OCI-LY7 (cell line): ENCODE measurements at regions not wholly inside any gene's neighbourhood (a gene's known extent, or its start where the extent isn't known, plus 50 kb on each side); places are given as distances from the start of the nearest gene placed in this dataset.

Experiments
- BruUV-seq: library from RNA; stranded (reverse); fragments of 400-500 nt; replicated peaks from 2 replicates; lab custom pipeline; 2021; lab: Mats Ljungman, UMichigan
- CTCF ChIA-PET: fragments of 300-600 bp; sonication (Branson Sonifier 250); formaldehyde crosslinking; loops from one replicate; lab custom pipeline; 2022; ENCODE audit warnings: antibody characterized with exemption; ENCODE audit not compliant: unreplicated experiment; lab: Charles Lee
- POLR2A ChIA-PET: fragments of 300-600 bp; sonication (Branson Sonifier 250); formaldehyde crosslinking; loops from one replicate; lab custom pipeline; 2022; ENCODE audit warnings: antibody characterized with exemption; lab: Charles Lee
- DNase-seq: peaks from one replicate; pipeline ENCODE4 v3.0.0-alpha.2; 2015; ENCODE audit warnings: low spot score
- H2AFZ ChIP-seq: fragments of 200-600 bp; sonication (generic), shearing (Covaris generic); 2 replicates; pipeline ENCODE4 v1.6.1; 2014; ENCODE audit warnings: mild to moderate bottlenecking, antibody characterized with exemption, low read length, moderate library complexity
- H3K27ac ChIP-seq: fragments of 200-600 bp; sonication (generic); 2 replicates; pipeline ENCODE4 v1.5.1; 2014; ENCODE audit warnings: mixed run types, low read depth, mild to moderate bottlenecking, moderate library complexity, low read length, inconsistent platforms; ENCODE audit not compliant: poor library complexity, severe bottlenecking
- H3K36me3 ChIP-seq: fragments of 200-600 bp; sonication (generic); 2 replicates; pipeline ENCODE4 v1.6.1; 2014; ENCODE audit warnings: mild to moderate bottlenecking, antibody characterized with exemption, low read length, moderate library complexity, mixed read lengths; ENCODE audit not compliant: insufficient read depth
- H3K4me1 ChIP-seq: fragments of 200-600 bp; sonication (generic); 2 replicates; pipeline ENCODE4 v1.5.1; 2014; ENCODE audit warnings: mild to moderate bottlenecking, low read length; ENCODE audit not compliant: insufficient read depth, poor library complexity, severe bottlenecking
- H3K4me2 ChIP-seq: fragments of 200-600 bp; sonication (generic); 2 replicates; pipeline ENCODE4 v1.6.1; 2014; ENCODE audit warnings: mild to moderate bottlenecking, low read length
- H3K4me3 ChIP-seq: fragments of 200-600 bp; sonication (generic); 2 replicates; pipeline ENCODE4 v1.5.1; 2014; ENCODE audit warnings: mild to moderate bottlenecking, low read depth, low read length; ENCODE audit not compliant: poor library complexity, severe bottlenecking
- H3K79me2 ChIP-seq: fragments of 200-600 bp; sonication (generic); 2 replicates; pipeline ENCODE4 v1.6.1; 2016; ENCODE audit warnings: low read depth, mild to moderate bottlenecking, low read length, moderate library complexity, mixed read lengths; ENCODE audit not compliant: insufficient read depth
- H3K9me2 ChIP-seq: fragments of 200-600 bp; sonication (generic); 2 replicates; pipeline ENCODE4 v1.6.1; 2016; ENCODE audit warnings: mild to moderate bottlenecking, low read length, mixed read lengths; ENCODE audit not compliant: insufficient read depth
- H3K9me3 ChIP-seq: fragments of 200-600 bp; sonication (generic); 2 replicates; pipeline ENCODE4 v1.6.1; 2014; ENCODE audit warnings: mild to moderate bottlenecking, mixed run types, low read length, mixed read lengths
- H4K20me1 ChIP-seq: fragments of 200-600 bp; sonication (generic); 2 replicates; pipeline ENCODE4 v1.6.1; 2014; ENCODE audit warnings: mild to moderate bottlenecking, antibody characterized with exemption, low read length, moderate library complexity, mixed read lengths; ENCODE audit not compliant: insufficient read depth
- EZH2phosphoT487 ChIP-seq: fragments of 200-600 bp; sonication (generic); IDR thresholded peaks from 2 replicates; pipeline ENCODE4 v1.6.1; 2018; ENCODE audit warnings: low read depth, borderline replicate concordance, mild to moderate bottlenecking, mixed run types, antibody characterized with exemption, low read length, moderate library complexity, mixed read lengths
- intact Hi-C: fragments of 100-400 bp; cut with micrococcal nuclease; formaldehyde crosslinking; loops from one replicate; pipeline ENCODE4 v1.10.0; 2022; ENCODE audit not compliant: unreplicated experiment
- TF ChIP-seq, protein P1 (sequence below): fragments of 200-600 bp; sonication (generic); conservative IDR thresholded peaks from 2 replicates; pipeline ENCODE4 v1.5.1; 2014; ENCODE audit warnings: mild to moderate bottlenecking, antibody characterized with exemption, low read length, moderate library complexity, mixed read lengths

DNA sequence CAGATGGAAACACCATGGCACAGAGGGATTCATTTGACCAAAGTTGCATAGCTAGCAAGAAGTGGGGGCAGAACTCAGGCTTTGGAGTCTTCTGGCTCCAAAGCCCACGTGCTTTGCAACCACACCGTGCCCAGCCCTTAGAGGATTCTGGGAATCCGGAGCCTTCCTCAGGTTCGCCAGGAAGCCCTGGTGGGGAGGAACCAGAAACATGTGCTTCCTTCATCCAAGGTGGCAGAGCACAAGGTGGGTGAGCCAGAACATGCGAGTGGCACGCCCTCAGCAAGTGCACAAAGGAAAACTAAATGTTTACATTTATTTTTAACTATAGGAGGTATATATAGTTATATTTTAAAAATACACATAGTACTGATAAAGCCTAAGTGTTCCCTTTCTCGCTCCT is 151.9 kb upstream of the NECTIN1 start:
- no peaks in the 10 kb centered on the region for H3K9me2 ChIP-seq
- no peaks in the 10 kb centered on the region for H3K4me1 ChIP-seq
- TF ChIP-seq, protein P1, sequence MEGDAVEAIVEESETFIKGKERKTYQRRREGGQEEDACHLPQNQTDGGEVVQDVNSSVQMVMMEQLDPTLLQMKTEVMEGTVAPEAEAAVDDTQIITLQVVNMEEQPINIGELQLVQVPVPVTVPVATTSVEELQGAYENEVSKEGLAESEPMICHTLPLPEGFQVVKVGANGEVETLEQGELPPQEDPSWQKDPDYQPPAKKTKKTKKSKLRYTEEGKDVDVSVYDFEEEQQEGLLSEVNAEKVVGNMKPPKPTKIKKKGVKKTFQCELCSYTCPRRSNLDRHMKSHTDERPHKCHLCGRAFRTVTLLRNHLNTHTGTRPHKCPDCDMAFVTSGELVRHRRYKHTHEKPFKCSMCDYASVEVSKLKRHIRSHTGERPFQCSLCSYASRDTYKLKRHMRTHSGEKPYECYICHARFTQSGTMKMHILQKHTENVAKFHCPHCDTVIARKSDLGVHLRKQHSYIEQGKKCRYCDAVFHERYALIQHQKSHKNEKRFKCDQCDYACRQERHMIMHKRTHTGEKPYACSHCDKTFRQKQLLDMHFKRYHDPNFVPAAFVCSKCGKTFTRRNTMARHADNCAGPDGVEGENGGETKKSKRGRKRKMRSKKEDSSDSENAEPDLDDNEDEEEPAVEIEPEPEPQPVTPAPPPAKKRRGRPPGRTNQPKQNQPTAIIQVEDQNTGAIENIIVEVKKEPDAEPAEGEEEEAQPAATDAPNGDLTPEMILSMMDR, result no peak
- TF ChIP-seq EZH2phosphoT487, result no peak
- intact Hi-C loops, result no loop called here
- H3K36me3 ChIP-seq, result no peaks in the 10 kb centered on the region
- DNase-seq, result no peak
- ChIA-PET CTCF (no interaction called here), POLR2A (no interaction called here)
- no peaks in the 10 kb centered on the region for H3K79me2 ChIP-seq
- no TSS peak for BruUV-seq
- H3K4me2 ChIP-seq, result no peak overlapping the region
- H3K4me3 ChIP-seq, result no peak overlapping the region
- no peak overlapping the region for H2AFZ ChIP-seq
- no peaks in the 10 kb centered on the region for H4K20me1 ChIP-seq
- no peak overlapping the region for H3K27ac ChIP-seq
- no peaks in the 10 kb centered on the region for H3K9me3 ChIP-seq

DNA sequence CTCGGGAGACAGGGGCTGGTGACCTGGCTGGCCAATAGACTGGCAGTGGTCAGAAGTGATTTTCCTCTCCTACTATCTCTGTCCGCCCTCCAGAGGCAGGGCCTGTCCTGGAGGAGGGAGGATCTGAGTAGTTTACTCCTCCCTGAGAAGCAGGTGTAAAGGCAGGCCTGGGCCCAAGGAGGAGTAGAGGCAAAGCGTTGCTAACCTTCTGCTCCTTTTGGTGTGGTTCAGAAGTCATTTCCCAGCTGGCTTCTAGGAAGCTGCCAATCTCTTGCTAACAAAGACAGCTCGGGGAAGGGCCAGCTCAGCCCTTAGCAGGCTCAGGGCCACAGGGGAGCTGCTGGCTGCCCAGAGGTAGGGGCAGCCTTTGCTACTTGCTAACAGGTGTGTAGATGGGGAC is 151.1 kb upstream of the NECTIN1 start:
- Histone ChIP-seq H3K36me3 (no peaks in the 10 kb centered on the region), H3K27ac (no peak overlapping the region), H3K4me3 (no peak overlapping the region), H3K79me2 (no peaks in the 10 kb centered on the region), H3K4me1 (no peaks in the 10 kb centered on the region), H3K9me2 (no peaks in the 10 kb centered on the region), H3K4me2 (no peak overlapping the region), H3K9me3 (no peaks in the 10 kb centered on the region), H2AFZ (no peak overlapping the region), H4K20me1 (no peaks in the 10 kb centered on the region)
- no peak for DNase-seq
- BruUV-seq, result no TSS peak
- POLR2A ChIA-PET, result no interaction called here
- CTCF ChIA-PET, result no interaction called here
- TF ChIP-seq, protein P1, result no peak
- no peak for TF ChIP-seq EZH2phosphoT487
- intact Hi-C loops, result no loop called here

DNA sequence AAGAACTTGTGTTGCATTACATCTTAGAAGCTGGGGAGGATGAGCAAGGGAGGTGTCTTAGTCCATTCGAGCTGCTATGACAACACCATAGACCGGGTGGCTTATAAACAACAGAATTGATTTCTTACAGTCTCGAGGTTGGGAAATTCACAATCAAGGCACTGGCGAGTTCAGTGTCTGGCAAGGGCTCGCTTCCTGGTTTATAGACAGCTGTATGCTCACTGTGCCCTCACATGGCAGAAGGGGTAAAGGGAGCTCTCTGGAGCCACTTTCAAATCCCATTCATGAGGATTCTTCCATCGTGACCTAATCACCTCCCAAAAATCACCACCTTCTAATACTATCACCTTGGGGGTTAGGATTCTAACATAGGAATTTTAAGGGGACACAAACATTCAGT is 150.0 kb upstream of the NECTIN1 start:
- ChIA-PET CTCF (interaction anchor here (0.5 kb wide), 1 partner anchor 9 kb away, joined by 3 read pairs; no protein-coding TSS in a partner anchor), POLR2A (no interaction called here)
- intact Hi-C loops, result no loop called here
- Histone ChIP-seq H3K36me3 (no peaks in the 10 kb centered on the region), H3K9me2 (no peaks in the 10 kb centered on the region), H3K79me2 (no peaks in the 10 kb centered on the region), H4K20me1 (no peaks in the 10 kb centered on the region), H3K4me1 (no peaks in the 10 kb centered on the region), H3K4me2 (no peak overlapping the region), H3K9me3 (no peaks in the 10 kb centered on the region), H3K27ac (no peak overlapping the region), H2AFZ (no peak overlapping the region), H3K4me3 (no peak overlapping the region)
- BruUV-seq, result no TSS peak
- DNase-seq, result no peak
- no peak for TF ChIP-seq EZH2phosphoT487
- TF ChIP-seq, protein P1, result no peak
